ENCODE measurements at regions not wholly inside any gene's neighbourhood (a gene's known extent, or its start where the extent isn't known, plus 50 kb on each side); places are given as distances from the start of the nearest gene placed in this dataset.

- Histone ChIP-seq H3K27ac (ENCODE audit: insufficient read depth in 1 of 2, low read depth in 1 of 2, low read length in 2 of 2, poor library complexity in 1 of 2, severe bottlenecking in 2 of 2) (no peak overlapping the region), H3K27me3 (replicated peaks in 2 of 5; ENCODE audit: control insufficient read depth in 4 of 5, insufficient read depth in 5 of 5, low read length in 4 of 5) (no peaks in the 10 kb centered on the region), H3K36me3 (ENCODE audit: control insufficient read depth in 4 of 4, insufficient read depth in 4 of 4, low read length in 3 of 4) (no peaks in the 10 kb centered on the region), H3K9me3 (ENCODE audit: control extremely low read depth in 1 of 5, control insufficient read depth in 4 of 5, insufficient read depth in 2 of 5, low read depth in 1 of 5, low read length in 4 of 5) (no peaks in the 10 kb centered on the region), H3K4me1 (ENCODE audit: control extremely low read depth in 1 of 4, control insufficient read depth in 4 of 4, insufficient read depth in 4 of 4, low read length in 3 of 4) (no peaks in the 10 kb centered on the region), H3K4me3 (ENCODE audit: control insufficient read depth in 1 of 7, extremely low read depth in 1 of 7, insufficient read depth in 4 of 7, low read depth in 2 of 7, low read length in 6 of 7) (no peak overlapping the region)
- no peak for DNase-seq
- CTCF ChIA-PET: no interaction called here
- POLR2A ChIA-PET: no interaction called here
- WGBS (ENCODE audit: insufficient coverage): 92% methylated on average over 1 of the region's 4 CpGs
Observed at GRCh38 chr11:28878025-28878424, 769.8 kb downstream of the METTL15 start.

GRCh38 chr11:28877340-28877739, 769.2 kb downstream of the METTL15 start:
- Histone ChIP-seq H3K27me3 (replicated peaks in 2 of 5; ENCODE audit: control insufficient read depth in 4 of 5, insufficient read depth in 5 of 5, low read length in 4 of 5) (no peaks in the 10 kb centered on the region), H3K27ac (ENCODE audit: insufficient read depth in 1 of 2, low read depth in 1 of 2, low read length in 2 of 2, poor library complexity in 1 of 2, severe bottlenecking in 2 of 2) (no peak overlapping the region), H3K4me3 (ENCODE audit: control insufficient read depth in 1 of 7, extremely low read depth in 1 of 7, insufficient read depth in 4 of 7, low read depth in 2 of 7, low read length in 6 of 7) (no peak overlapping the region), H3K9me3 (ENCODE audit: control extremely low read depth in 1 of 5, control insufficient read depth in 4 of 5, insufficient read depth in 2 of 5, low read depth in 1 of 5, low read length in 4 of 5) (no peaks in the 10 kb centered on the region), H3K36me3 (ENCODE audit: control insufficient read depth in 4 of 4, insufficient read depth in 4 of 4, low read length in 3 of 4) (no peaks in the 10 kb centered on the region), H3K4me1 (ENCODE audit: control extremely low read depth in 1 of 4, control insufficient read depth in 4 of 4, insufficient read depth in 4 of 4, low read length in 3 of 4) (no peaks in the 10 kb centered on the region)
- ChIA-PET POLR2A (no interaction called here), CTCF (no interaction called here)
- no peak for DNase-seq

- ChIA-PET POLR2A (no interaction called here), CTCF (no interaction called here)
Observed at GRCh38 chr11:28874706-28875105, 766.5 kb downstream of the METTL15 start.

GRCh38 chr11:28871090-28871489, 762.9 kb downstream of the METTL15 start:
- Histone ChIP-seq H3K27ac (ENCODE audit: insufficient read depth in 1 of 2, low read depth in 1 of 2, low read length in 2 of 2, poor library complexity in 1 of 2, severe bottlenecking in 2 of 2) (no peak overlapping the region), H3K4me3 (ENCODE audit: control insufficient read depth in 1 of 7, extremely low read depth in 1 of 7, insufficient read depth in 4 of 7, low read depth in 2 of 7, low read length in 6 of 7) (no peak overlapping the region), H3K36me3 (ENCODE audit: control insufficient read depth in 4 of 4, insufficient read depth in 4 of 4, low read length in 3 of 4) (no peaks in the 10 kb centered on the region), H3K27me3 (replicated peaks in 2 of 5; ENCODE audit: control insufficient read depth in 4 of 5, insufficient read depth in 5 of 5, low read length in 4 of 5) (no peaks in the 10 kb centered on the region), H3K9me3 (ENCODE audit: control extremely low read depth in 1 of 5, control insufficient read depth in 4 of 5, insufficient read depth in 2 of 5, low read depth in 1 of 5, low read length in 4 of 5) (no peaks in the 10 kb centered on the region), H3K4me1 (ENCODE audit: control extremely low read depth in 1 of 4, control insufficient read depth in 4 of 4, insufficient read depth in 4 of 4, low read length in 3 of 4) (no peaks in the 10 kb centered on the region)
- 100% methylated on average over 1 of the region's 1 CpG for WGBS (ENCODE audit: insufficient coverage)
- no peak for DNase-seq
- POLR2A ChIA-PET: no interaction called here
- CTCF ChIA-PET: no interaction called here

More at GRCh38 chr11:28874706-28875105, 766.5 kb downstream of the METTL15 start:
- Histone ChIP-seq H3K4me1 (ENCODE audit: control extremely low read depth in 1 of 4, control insufficient read depth in 4 of 4, insufficient read depth in 4 of 4, low read length in 3 of 4) (no peaks in the 10 kb centered on the region), H3K27me3 (replicated peaks in 2 of 5; ENCODE audit: control insufficient read depth in 4 of 5, insufficient read depth in 5 of 5, low read length in 4 of 5) (no peaks in the 10 kb centered on the region), H3K9me3 (ENCODE audit: control extremely low read depth in 1 of 5, control insufficient read depth in 4 of 5, insufficient read depth in 2 of 5, low read depth in 1 of 5, low read length in 4 of 5) (no peaks in the 10 kb centered on the region), H3K4me3 (ENCODE audit: control insufficient read depth in 1 of 7, extremely low read depth in 1 of 7, insufficient read depth in 4 of 7, low read depth in 2 of 7, low read length in 6 of 7) (no peak overlapping the region), H3K27ac (ENCODE audit: insufficient read depth in 1 of 2, low read depth in 1 of 2, low read length in 2 of 2, poor library complexity in 1 of 2, severe bottlenecking in 2 of 2) (no peak overlapping the region), H3K36me3 (ENCODE audit: control insufficient read depth in 4 of 4, insufficient read depth in 4 of 4, low read length in 3 of 4) (no peaks in the 10 kb centered on the region)
- WGBS (ENCODE audit: insufficient coverage): no CpG with 5 or more reads among the region's 1 CpG
- DNase-seq: no peak

- no peak for DNase-seq
Observed at GRCh38 chr11:28863422-28863821, 755.2 kb downstream of the METTL15 start.

GRCh38 chr11:28860893-28861292, 752.7 kb downstream of the METTL15 start:
- 0% methylated on average over 1 of the region's 2 CpGs for WGBS (ENCODE audit: insufficient coverage)
- Histone ChIP-seq H3K4me3 (ENCODE audit: control insufficient read depth in 1 of 7, extremely low read depth in 1 of 7, insufficient read depth in 4 of 7, low read depth in 2 of 7, low read length in 6 of 7) (no peak overlapping the region), H3K4me1 (ENCODE audit: control extremely low read depth in 1 of 4, control insufficient read depth in 4 of 4, insufficient read depth in 4 of 4, low read length in 3 of 4) (no peaks in the 10 kb centered on the region), H3K27me3 (replicated peaks in 2 of 5; ENCODE audit: control insufficient read depth in 4 of 5, insufficient read depth in 5 of 5, low read length in 4 of 5) (no peaks in the 10 kb centered on the region), H3K9me3 (ENCODE audit: control extremely low read depth in 1 of 5, control insufficient read depth in 4 of 5, insufficient read depth in 2 of 5, low read depth in 1 of 5, low read length in 4 of 5) (no peaks in the 10 kb centered on the region), H3K36me3 (ENCODE audit: control insufficient read depth in 4 of 4, insufficient read depth in 4 of 4, low read length in 3 of 4) (no peaks in the 10 kb centered on the region), H3K27ac (ENCODE audit: insufficient read depth in 1 of 2, low read depth in 1 of 2, low read length in 2 of 2, poor library complexity in 1 of 2, severe bottlenecking in 2 of 2) (no peak overlapping the region)
- DNase-seq: no peak
- ChIA-PET CTCF (no interaction called here), POLR2A (no interaction called here)

More at GRCh38 chr11:28863422-28863821, 755.2 kb downstream of the METTL15 start:
- ChIA-PET CTCF (no interaction called here), POLR2A (no interaction called here)
- WGBS (ENCODE audit: insufficient coverage): 71% methylated on average over 1 of the region's 2 CpGs
- Histone ChIP-seq H3K9me3 (ENCODE audit: control extremely low read depth in 1 of 5, control insufficient read depth in 4 of 5, insufficient read depth in 2 of 5, low read depth in 1 of 5, low read length in 4 of 5) (no peaks in the 10 kb centered on the region), H3K4me3 (ENCODE audit: control insufficient read depth in 1 of 7, extremely low read depth in 1 of 7, insufficient read depth in 4 of 7, low read depth in 2 of 7, low read length in 6 of 7) (no peak overlapping the region), H3K27ac (ENCODE audit: insufficient read depth in 1 of 2, low read depth in 1 of 2, low read length in 2 of 2, poor library complexity in 1 of 2, severe bottlenecking in 2 of 2) (no peak overlapping the region), H3K27me3 (replicated peaks in 2 of 5; ENCODE audit: control insufficient read depth in 4 of 5, insufficient read depth in 5 of 5, low read length in 4 of 5) (no peaks in the 10 kb centered on the region), H3K36me3 (ENCODE audit: control insufficient read depth in 4 of 4, insufficient read depth in 4 of 4, low read length in 3 of 4) (no peaks in the 10 kb centered on the region), H3K4me1 (ENCODE audit: control extremely low read depth in 1 of 4, control insufficient read depth in 4 of 4, insufficient read depth in 4 of 4, low read length in 3 of 4) (no peaks in the 10 kb centered on the region)

GRCh38 chr11:28858076-28858475, 749.9 kb downstream of the METTL15 start:
- Histone ChIP-seq H3K27me3 (replicated peaks in 2 of 5; ENCODE audit: control insufficient read depth in 4 of 5, insufficient read depth in 5 of 5, low read length in 4 of 5) (no peaks in the 10 kb centered on the region), H3K36me3 (ENCODE audit: control insufficient read depth in 4 of 4, insufficient read depth in 4 of 4, low read length in 3 of 4) (no peaks in the 10 kb centered on the region), H3K9me3 (ENCODE audit: control extremely low read depth in 1 of 5, control insufficient read depth in 4 of 5, insufficient read depth in 2 of 5, low read depth in 1 of 5, low read length in 4 of 5) (no peaks in the 10 kb centered on the region), H3K4me1 (ENCODE audit: control extremely low read depth in 1 of 4, control insufficient read depth in 4 of 4, insufficient read depth in 4 of 4, low read length in 3 of 4) (no peaks in the 10 kb centered on the region), H3K27ac (ENCODE audit: insufficient read depth in 1 of 2, low read depth in 1 of 2, low read length in 2 of 2, poor library complexity in 1 of 2, severe bottlenecking in 2 of 2) (no peak overlapping the region), H3K4me3 (ENCODE audit: control insufficient read depth in 1 of 7, extremely low read depth in 1 of 7, insufficient read depth in 4 of 7, low read depth in 2 of 7, low read length in 6 of 7) (no peak overlapping the region)
- no peak for DNase-seq
- 97% methylated on average over 2 of the region's 2 CpGs for WGBS (ENCODE audit: insufficient coverage)
- POLR2A ChIA-PET: no interaction called here
- CTCF ChIA-PET: no interaction called here

GRCh38 chr11:28849053-28849452, 740.9 kb downstream of the METTL15 start:
- Histone ChIP-seq H3K27me3 (replicated peaks in 2 of 5; ENCODE audit: control insufficient read depth in 4 of 5, insufficient read depth in 5 of 5, low read length in 4 of 5) (no peaks in the 10 kb centered on the region), H3K27ac (ENCODE audit: insufficient read depth in 1 of 2, low read depth in 1 of 2, low read length in 2 of 2, poor library complexity in 1 of 2, severe bottlenecking in 2 of 2) (no peak overlapping the region), H3K4me1 (ENCODE audit: control extremely low read depth in 1 of 4, control insufficient read depth in 4 of 4, insufficient read depth in 4 of 4, low read length in 3 of 4) (no peaks in the 10 kb centered on the region), H3K9me3 (ENCODE audit: control extremely low read depth in 1 of 5, control insufficient read depth in 4 of 5, insufficient read depth in 2 of 5, low read depth in 1 of 5, low read length in 4 of 5) (peaks cover 0 to 2% (median 0%) of the 10 kb centered on the region in 5 experiments), H3K36me3 (ENCODE audit: control insufficient read depth in 4 of 4, insufficient read depth in 4 of 4, low read length in 3 of 4) (no peaks in the 10 kb centered on the region), H3K4me3 (ENCODE audit: control insufficient read depth in 1 of 7, extremely low read depth in 1 of 7, insufficient read depth in 4 of 7, low read depth in 2 of 7, low read length in 6 of 7) (no peak overlapping the region)
- CTCF ChIA-PET: no interaction called here
- DNase-seq: no peak
- POLR2A ChIA-PET: no interaction called here
